CD4-positive, alpha-beta T cell treated with Interleukin-10 for 1 hour (primary cell): ENCODE measurements at regions not wholly inside any gene's neighbourhood (a gene's known extent, or its start where the extent isn't known, plus 50 kb on each side); places are given as distances from the start of the nearest gene placed in this dataset.

Experiments used
- DNase-seq: peaks from one replicate; pipeline ENCODE4 v3.0.0-alpha.2; 2020

DNA sequence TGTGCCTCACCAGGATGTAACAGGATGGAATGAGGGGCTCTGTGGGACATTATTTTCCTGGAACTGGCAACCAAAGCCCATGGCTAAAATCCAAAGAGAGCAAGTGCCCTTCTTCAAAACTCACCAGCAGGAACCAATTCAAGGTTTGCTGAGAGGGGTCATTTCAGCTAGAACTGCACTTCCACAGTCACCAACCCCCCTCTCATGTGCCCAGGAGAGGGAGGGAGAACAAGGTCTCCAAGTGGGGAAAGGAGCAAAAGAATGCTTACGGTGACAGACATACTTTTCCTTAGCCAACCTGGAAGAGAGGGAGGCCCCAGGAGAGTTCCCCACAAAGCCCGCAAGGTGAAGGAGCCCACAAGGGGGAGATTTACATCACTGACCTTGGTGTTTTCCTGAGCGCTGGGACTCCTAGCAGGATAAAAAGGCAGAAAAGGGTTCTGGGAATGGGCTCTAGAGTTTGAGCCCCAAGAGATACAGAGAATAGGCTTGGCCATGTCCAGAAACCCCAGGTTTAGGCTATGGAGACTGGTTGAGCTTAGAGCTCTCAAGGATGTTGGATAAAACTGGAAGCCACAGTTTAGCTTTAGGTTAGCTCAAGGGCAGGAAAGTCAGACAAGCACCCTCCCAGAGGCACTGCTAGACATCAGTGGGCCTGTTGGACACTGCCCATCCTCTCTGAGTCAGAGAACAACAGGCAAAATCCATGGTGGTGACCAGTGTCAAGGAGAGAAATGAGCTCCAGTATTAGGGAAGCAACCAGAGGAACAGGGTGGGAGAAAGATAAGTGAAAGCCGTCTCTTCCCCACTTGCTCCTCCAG, 63.9 kb upstream of the GHITM start:
- DNase-seq, result no peak

DNA sequence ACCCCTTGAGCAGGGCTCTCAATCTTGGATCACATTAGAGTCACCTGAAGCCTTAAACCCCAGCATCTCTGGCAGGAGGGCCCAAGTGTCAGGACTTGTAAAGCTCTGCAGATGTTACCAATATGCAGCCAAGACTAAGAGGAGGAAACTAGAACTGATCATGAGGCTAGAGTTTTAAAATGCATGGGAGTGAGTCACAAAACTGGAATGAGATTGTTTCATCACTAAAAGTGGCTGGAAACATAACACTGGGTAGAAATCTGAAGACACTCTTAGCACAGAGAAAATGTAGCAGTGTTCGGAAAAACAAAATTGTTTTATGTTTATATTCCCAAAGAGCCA, 63.3 kb upstream of the GHITM start:
- no peak for DNase-seq

DNA sequence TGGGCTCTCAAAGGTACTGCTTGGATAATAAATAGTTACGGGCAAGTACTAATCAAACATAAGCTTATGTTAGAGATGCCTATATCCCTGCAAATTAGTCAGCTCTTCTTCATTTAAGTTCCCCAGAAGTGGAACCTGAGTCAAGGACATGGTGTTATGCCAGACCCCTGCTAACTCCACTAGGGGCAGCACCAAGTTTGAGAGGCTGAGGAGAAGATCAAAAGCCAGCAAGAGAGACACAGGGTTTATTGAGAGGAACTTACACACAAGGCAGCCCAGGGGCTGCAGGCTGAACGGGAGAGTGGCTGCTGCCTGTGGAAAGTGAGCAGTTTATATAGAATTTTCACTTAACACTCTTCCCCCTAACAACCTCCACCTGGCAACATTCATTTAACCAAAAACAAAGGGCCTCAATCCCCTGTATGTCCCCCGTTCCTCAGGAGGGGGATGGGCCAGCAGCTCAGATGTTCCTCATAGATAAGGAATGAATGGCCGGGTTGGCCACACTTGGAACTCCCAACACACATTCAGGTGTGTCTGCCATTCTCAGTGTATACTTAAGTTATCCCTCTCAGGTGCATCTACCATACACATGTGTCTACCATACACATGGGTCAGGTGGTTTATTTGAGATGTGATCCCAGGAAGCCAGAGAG, 62.6 kb upstream of the GHITM start:
- DNase-seq, result no peak

DNA sequence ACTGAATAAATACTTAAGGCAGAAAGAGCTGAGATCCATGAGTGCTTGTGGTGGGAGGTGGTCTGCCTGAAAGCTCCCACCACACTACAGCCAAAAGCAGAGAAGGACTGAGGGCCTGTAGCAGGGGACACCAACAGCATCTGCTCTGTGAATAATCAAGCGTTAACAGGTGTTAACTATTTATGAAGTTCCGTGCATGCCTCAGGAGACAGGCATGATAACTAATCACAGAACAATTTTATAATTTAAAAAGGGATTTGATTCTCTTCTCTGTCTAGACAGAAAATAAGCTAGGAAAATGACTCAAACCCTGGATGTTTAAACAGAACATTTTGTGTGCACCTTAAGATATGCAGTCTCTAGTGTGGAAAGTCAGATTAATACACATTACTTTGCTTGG, 61.5 kb upstream of the GHITM start:
- no peak for DNase-seq

DNA sequence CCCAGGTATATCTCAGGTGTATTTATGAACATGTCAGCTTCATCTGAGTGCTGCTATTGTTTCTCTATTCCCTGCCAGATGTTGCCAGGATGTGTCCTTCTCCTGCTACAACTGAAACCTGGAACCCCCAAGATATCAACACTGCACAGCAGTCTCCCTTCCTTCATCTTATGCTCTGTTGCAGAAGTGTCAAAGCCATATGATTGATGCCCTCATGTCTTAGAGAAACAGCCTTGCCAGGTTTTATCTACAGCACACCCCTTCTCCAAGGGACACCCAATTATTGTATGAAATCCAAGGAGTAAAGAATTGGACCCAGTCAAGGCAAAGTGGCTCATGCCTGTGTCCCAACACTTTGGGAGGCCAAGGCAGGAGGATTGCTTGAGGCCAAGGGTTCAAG, 60.5 kb upstream of the GHITM start:
- no peak for DNase-seq

DNA sequence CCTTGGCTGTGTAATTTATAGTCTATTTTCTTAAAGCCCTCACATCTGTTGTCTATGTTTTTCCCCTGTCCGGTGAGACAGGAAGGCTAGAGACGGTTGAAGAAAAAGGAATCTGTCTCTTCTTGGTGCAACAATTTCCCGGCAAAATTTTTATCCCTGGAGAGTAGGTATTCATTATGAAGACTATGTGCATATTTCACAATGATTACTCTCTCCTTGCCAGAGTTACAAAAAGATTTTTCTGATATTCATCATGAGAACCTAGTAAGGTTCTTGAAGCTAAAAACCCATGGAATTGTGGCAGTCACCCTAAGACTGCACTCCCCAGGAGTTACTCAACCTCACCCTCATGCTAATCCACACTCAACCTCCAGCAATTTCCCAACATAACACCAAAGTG, 55.0 kb upstream of the GHITM start:
- DNase-seq, result no peak

DNA sequence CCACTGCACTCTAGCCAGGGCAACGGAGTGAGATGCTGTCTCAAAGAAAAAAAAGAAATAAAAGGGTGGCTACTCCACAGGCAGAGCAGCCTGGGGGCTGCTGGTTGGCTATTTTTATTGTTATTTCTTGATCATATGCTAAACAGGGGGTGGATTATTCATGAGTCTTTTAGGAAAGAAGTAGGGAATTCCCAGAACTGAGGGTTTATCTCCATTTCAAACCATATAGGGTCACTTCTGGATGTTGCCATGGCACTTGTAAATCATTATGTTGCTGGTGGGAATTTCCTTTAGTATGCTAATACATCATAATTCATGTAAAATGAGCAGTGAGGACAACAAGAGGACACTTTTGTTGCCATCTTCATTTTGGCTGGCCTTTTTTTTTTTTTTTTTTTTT, 52.1 kb upstream of the GHITM start:
- no peak for DNase-seq

DNA sequence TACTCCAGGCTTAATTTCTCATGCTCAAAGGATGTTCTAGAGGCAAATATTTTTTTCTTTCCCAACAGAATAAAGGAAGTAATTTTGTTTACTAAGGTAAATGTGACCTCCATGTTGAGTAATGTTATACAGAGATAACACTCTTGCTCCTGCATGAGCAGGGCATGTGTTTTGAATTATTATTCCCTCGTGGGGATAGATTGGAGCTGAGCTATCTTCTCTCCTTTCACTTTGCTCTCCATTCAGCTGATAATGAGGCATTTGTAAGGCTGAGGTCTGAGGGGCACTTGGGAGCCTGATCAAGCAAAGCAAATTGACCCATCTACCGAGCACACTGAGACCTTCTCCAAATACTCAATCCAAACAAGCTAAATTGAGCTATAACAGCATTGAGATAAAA, 50.7 kb upstream of the GHITM start:
- DNase-seq, result no peak

DNA sequence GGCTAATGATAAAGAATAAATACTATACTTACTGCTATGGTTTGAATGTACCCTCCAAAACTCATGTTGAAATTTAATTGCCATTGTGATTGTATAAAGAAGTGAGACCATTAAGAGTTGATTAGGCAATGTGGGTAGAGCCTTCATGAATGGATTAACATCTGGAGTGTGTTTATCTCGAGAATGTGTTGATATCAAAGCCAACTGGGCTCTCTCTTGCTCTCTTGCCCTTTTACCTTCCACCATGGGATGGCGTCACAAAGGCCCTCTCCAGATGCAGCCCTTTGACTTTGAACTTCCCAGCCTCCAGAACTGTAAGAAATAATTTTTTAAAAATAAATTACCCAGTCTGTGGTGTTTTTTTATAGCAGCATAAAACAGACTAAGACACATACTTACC, 50.1 kb upstream of the GHITM start:
- DNase-seq, result no peak
